DMS53 (cell line): ENCODE measurements at regions not wholly inside any gene's neighbourhood (a gene's known extent, or its start where the extent isn't known, plus 50 kb on each side); places are given as distances from the start of the nearest gene placed in this dataset.

Experiments used
- DNase-seq: peaks from one replicate; lab custom pipeline; 2025; lab: John Stamatoyannopoulos, UW

- DNase-seq, result no peak
These were observed 78.4 kb upstream of the WNT4 start for GRCh38 chr1:22221233-22221780.

GRCh38 chr1:22222723-22223122, 79.8 kb upstream of the WNT4 start:
- DNase-seq, result no peak

DNA sequence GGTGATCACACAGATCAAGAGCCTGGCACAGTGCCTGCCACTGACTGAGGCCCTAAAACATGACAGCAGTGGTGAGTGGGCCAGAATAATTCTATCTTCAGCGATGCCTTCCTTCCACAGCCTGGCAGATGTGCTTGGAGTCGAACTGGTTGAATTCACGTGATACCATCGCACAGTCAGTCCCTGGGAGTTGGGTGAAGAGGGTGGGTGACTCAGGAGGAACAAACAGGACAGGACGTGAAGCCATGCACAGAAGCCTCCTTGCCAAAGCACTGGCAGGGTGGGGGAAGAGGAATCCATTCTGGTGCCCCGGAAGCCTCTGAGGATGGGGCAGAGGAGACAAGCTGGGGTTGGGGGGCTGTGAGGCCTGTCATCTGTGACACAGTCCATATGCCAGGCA, 80.3 kb upstream of the WNT4 start:
- DNase-seq, result peak; percentile 36

DNA sequence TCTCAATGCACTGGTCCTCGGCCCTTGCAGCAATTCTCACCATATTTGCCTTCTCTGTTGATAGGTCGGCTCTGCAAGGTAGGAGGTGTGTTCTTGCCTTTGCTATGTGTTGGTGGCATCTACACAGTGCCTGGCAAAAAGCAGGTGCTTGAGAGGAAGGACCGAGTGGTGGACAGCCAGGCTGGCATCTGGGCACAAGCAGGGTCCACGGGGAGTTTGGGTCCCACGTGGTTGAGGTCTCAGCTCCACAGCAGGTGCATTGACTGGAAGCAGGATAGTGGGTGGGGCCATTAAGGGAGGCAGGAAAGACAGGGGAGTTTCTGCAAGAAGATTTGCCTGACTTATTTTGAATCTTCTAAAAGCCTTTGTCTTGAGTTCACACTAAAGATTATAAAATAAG, 81.2 kb upstream of the WNT4 start:
- DNase-seq, result no peak

GRCh38 chr1:22224631-22225030, 81.7 kb upstream of the WNT4 start:
- no peak for DNase-seq

- peak; percentile 56 for DNase-seq
These were observed 83.1 kb upstream of the WNT4 start for GRCh38 chr1:22225858-22226589.

DNA sequence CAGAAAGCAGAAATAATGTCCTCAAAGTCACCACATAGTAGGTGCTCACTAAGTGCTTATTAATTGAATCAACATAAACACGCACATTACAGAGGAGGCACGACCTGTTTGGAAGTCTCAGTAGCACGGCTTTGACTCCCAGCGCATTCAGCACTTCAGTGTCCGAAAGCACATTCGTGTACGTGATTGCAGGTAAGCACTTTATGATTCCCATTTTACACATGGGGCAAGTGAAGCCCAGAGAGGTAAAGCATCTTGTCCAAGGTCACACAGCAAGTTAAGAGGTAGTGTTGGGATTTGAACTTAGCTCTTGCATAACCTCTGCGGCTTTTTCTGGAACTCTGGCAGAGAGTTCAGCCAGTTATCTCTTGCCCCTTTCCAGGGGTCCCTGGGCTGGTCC, 85.2 kb upstream of the WNT4 start:
- DNase-seq, result peak; percentile 39

- DNase-seq, result peak; percentile 77
These were observed 85.6 kb upstream of the WNT4 start for GRCh38 chr1:22228505-22228911.

GRCh38 chr1:22229379-22229778, 86.5 kb upstream of the WNT4 start:
- peak; percentile 64 for DNase-seq

DNA sequence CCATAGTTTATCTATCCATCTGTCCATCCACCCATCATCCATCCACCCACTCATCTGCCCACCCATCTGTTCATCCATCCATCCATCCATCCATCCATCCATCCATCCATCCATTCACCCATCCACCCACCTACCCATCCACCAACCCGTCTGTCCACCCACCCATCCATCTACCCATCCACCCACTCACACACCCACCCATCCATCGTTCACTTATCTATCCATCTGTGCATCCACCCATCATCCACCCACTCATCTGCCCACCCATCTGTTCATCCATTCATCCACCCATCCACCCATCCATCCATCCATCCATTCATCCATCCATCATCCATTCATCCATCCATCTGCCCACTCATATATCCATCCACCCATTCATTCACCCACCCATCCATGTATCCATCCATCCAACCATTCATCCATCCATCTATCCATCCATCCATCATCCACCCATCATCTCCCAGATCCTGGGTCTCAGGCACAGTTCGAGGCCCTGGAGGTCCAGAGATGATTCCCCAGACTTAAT, 88.2 kb upstream of the WNT4 start:
- DNase-seq, result no peak

- DNase-seq, result peak; percentile 18
These were observed 89.2 kb upstream of the WNT4 start for GRCh38 chr1:22231995-22232690.

DNA sequence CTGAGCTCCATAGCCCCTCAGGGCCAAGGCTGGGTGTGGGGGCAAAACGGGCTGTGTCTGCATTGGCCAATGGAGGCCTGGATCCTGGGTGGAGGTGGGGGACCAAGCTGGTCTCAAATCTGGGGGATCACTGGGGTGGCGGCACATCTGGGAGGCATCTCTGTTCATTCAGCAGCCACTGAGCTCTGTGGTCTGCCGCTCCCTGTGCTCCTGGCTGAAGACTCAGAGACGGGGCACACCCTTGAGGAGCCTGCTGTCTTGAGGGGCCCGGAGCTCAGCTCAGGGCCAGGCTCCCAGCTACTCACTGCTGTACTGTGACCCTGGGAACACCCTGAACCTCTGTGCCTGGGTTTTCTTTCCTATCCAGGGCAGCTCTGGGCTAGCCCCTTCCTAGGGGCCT, 90.3 kb upstream of the WNT4 start:
- DNase-seq, result no peak

DNA sequence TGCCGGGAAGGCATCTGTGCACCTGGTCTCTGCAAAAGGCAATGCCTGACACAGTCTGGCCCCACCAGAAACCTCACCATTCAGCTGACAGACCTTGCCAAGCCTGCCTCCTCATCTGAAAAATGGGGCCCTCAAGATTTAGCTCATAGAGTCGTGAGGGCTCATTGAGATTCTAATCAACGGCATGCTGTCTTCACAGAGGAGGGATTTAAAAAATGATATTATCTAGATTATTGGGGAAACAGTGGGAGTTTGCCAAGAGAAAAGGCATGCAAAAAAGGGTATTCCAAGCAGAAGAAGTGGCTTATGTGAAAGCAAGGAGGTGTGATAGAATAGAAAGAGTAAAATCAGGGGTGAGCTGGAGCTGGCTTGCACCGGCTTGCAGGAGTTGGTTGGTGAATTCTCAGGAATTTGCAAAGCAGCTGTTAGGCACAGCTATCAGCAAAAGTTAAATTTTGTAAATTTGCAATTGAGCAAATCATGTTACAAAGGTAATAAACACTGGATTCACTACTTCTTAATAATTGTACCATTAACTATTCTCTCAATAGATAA, 91.7 kb upstream of the WNT4 start:
- DNase-seq, result no peak

DNA sequence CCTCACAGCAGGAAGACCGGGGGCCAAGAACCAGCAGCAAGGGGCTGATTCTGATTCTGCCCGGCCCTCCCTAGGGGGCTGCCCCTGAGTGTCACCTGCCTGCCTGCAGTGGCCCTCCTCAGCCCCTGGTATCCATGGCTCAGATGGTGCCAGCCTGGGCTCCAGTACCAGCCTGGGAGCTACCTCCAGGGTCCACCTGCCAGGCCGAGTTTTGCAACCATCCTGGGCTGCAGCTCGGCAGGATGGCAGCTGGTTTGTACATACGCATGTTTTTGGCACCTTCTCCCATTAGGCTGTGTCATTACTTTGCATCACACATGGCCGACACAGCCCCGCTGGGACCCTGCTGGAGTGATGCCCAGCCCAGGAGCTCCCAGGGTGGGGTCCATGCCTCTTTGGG, 93.3 kb upstream of the WNT4 start:
- DNase-seq, result no peak

DNA sequence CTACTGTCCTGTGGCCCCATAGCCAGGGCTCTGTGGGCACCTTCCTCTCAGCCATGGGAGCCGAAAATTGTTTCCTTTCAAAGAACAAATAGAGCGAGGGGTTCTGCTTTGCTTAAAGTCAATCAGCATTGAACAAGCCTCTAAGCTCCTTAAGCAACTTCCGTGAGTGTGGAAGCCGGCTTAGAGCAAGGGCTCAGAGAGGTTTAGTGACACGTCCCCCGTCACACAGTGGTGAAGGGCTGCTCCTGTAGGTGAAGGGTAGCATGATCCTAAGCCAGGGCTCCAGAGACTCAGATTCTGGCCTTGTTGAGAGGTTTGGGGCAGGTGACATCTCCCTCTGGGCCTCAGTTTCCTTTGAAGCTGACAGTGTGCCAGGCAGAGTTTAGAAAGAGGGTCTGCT, 94.0 kb upstream of the WNT4 start:
- no peak for DNase-seq

- DNase-seq, result no peak
These were observed 94.7 kb upstream of the WNT4 start for GRCh38 chr1:22237433-22238093.

DNA sequence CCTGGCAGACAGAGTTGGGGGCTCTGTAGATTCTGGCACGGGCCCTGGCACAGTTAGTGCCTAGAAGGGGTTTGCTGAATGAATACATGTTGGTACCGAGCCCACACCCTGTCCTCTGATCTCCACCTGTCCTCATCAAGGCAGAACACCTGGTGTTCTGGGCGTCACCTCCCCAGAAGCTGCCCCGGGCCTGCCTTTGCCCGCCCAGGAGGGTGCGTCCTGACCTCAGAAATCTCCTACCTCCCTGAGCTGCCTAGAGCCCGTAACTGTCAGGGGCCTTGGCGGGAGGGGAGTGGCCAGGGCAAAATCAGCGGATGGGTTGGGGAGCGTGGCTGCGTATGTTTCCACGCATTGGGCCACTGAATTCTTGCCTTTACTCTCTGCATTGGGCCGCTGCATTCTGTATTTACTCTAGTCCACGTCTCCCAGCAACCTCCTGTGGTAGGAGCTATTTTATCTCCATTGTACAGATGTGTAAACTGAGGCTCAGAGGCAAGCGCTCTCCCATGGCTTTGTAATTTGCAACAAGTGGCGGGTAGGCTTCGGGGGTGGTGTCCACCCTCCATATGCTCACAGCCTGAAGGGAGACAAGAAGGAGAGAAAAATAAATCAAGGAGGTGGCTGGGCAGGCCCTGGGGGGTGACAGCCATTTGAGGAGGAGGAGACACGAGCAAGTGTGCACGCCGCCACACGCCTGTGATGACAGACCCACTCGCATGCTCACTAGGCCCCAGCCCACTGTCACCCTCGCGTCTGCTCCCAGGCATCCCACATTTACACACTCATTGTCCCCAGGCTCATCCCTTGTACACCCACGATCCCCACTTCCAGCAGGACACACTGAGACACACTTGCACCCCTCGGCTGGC, 95.7 kb upstream of the WNT4 start:
- no peak for DNase-seq

GRCh38 chr1:22239378-22239777, 96.5 kb upstream of the WNT4 start:
- no peak for DNase-seq

GRCh38 chr1:22241250-22241649, 98.4 kb upstream of the WNT4 start:
- no peak for DNase-seq

GRCh38 chr1:22241811-22242210, 98.9 kb upstream of the WNT4 start:
- DNase-seq, result no peak

- no peak for DNase-seq
These were observed 102.3 kb upstream of the WNT4 start for GRCh38 chr1:22245100-22245650.
